ENCODE measurements at regions not wholly inside any gene's neighbourhood (a gene's known extent, or its start where the extent isn't known, plus 50 kb on each side); places are given as distances from the start of the nearest gene placed in this dataset.

DNA sequence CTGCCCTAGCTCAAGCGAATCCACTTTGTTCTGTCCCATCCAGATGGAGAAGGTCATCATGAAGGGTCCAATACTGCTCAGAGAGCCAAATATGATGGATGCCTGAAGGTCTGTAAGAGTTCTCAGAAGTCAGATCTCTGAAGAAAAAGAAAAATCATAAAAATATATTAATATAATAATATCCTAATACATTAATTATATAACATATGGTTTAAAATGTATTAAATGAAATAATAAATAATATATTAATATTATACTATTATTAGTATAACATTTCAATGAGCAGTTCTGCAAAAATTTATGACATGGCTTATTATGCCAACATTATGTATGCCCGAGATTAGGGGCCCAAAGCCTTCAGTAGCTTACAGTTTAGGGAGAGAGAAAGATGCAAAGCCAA is 78.2 kb upstream of the GPR12 start:
- no peak for DNase-seq (ENCODE audit: low read depth)
- no peak overlapping the region for H3K4me3 ChIP-seq (ENCODE audit: low read depth, low read length)
- TF ChIP-seq, protein P1, sequence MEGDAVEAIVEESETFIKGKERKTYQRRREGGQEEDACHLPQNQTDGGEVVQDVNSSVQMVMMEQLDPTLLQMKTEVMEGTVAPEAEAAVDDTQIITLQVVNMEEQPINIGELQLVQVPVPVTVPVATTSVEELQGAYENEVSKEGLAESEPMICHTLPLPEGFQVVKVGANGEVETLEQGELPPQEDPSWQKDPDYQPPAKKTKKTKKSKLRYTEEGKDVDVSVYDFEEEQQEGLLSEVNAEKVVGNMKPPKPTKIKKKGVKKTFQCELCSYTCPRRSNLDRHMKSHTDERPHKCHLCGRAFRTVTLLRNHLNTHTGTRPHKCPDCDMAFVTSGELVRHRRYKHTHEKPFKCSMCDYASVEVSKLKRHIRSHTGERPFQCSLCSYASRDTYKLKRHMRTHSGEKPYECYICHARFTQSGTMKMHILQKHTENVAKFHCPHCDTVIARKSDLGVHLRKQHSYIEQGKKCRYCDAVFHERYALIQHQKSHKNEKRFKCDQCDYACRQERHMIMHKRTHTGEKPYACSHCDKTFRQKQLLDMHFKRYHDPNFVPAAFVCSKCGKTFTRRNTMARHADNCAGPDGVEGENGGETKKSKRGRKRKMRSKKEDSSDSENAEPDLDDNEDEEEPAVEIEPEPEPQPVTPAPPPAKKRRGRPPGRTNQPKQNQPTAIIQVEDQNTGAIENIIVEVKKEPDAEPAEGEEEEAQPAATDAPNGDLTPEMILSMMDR (IDR thresholded peaks at IDR 0.05; ENCODE audit: control insufficient read depth, extremely low read depth, insufficient read depth) = no peak

DNA sequence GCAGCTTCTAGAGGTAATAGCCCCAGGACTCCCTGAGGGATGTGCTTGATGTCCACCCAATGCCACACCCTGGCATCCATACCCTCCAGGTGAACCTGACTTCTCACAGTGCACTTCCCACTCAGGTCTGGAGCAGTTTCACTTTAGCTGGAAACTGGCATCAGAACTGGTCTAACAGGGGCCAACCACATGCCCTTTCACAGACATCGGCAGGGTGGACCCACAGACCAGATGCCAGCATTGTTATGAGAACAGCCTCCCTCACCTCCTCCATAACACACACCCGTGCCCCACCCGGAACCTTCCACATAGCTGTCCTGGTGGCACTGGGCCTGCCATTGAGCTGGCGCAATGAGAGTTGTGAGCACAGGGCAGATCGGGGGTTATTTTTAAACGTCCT is 77.4 kb upstream of the GPR12 start:
- H3K4me3 ChIP-seq (ENCODE audit: low read depth, low read length) = no peak overlapping the region
- TF ChIP-seq, protein P1 (IDR thresholded peaks at IDR 0.05; ENCODE audit: control insufficient read depth, extremely low read depth, insufficient read depth) = no peak
- DNase-seq (ENCODE audit: low read depth) = no peak

DNA sequence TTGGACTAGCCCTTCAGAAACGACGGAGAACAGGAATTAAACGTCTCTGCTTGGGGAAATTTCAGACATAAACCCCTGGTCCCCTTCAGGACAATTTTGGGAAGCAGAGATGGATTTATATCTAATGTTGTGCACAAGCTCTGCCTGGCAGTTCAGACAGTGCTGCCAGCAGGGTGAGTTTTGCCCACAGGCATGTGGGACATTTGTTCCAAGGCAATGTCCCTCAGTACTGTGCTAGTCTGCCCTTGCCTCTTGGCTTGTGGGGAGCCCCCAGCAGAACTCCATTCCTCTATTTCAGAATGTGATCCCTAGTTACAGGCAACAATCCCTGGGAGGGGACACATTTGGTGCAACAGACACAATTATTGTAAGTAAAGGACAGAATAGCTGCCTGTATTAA is 76.5 kb upstream of the GPR12 start:
- TF ChIP-seq, protein P1 (IDR thresholded peaks at IDR 0.05; ENCODE audit: control insufficient read depth, extremely low read depth, insufficient read depth) = no peak
- no peak overlapping the region for H3K4me3 ChIP-seq (ENCODE audit: low read depth, low read length)
- DNase-seq (ENCODE audit: low read depth) = no peak

DNA sequence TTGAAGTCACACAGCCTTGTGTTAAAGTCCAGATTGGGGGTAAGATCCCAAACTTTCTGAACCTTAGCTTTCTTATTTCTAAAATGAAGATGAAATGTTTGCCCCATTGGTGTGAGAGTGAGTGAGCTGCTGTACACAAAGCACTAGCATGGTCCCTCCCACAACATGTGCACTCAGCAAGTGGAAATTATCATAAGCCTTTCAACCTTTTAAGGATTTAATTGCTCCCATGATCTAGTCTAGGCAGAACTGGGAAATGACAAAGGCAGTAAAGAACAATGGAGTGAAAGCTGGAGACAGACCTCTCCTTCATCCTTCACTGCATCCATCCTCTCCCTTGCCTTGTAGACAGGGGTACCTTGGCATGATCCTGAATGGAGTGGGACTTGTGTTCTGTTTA is 76.0 kb upstream of the GPR12 start:
- TF ChIP-seq, protein P1 (IDR thresholded peaks at IDR 0.05; ENCODE audit: control insufficient read depth, extremely low read depth, insufficient read depth) = no peak
- no peak for DNase-seq (ENCODE audit: low read depth)
- H3K4me3 ChIP-seq (ENCODE audit: low read depth, low read length) = no peak overlapping the region

DNA sequence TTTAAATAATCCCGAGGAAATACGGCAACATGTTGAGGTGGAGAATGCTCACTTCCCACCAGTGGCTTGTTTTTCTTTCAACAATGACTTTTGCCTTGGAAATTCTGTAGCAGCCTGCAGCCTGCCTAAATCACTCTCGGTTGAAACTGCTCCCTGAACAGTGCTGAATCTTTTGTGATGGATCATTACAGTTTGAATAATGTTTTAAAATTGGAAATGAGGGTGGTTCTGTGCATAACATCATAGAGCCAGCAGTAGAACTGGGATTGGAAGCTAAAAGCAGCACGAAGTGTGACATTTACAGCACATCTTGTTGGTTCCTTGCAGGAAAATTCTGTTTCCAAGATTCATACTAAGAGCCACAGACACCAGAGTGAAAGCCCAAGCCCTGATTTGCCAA is 74.1 kb upstream of the GPR12 start:
- H3K4me3 ChIP-seq (ENCODE audit: low read depth, low read length) = no peak overlapping the region
- TF ChIP-seq, protein P1 (IDR thresholded peaks at IDR 0.05; ENCODE audit: control insufficient read depth, extremely low read depth, insufficient read depth) = no peak
- no peak for DNase-seq (ENCODE audit: low read depth)

DNA sequence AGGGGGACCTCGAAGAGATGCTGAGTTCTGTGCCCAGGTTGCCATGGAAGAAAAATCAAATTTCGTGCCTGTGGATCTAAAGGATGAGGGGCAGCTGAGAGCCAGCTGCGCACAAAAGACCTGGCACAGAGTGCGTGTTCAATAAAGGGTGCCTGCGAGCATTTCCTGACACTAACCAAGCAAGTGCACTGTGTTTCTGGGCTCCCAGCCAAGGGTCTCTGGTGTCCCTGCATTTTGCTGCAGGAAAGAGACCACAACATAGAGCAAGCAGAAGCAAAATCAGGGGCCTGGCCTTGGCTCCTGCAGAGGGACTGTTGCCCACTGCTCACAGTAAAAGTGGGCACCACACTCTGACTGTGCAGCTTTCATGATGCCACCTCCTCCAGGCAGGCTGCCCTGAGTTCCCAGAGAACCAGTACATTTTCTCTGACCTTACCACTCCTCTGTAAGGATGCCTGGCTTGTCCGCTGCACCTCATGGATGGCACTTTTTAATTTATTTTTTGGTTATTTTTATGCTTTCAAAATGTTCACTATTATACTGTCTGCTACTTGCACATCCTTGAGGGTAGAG is 70.8 kb upstream of the GPR12 start:
- H3K4me3 ChIP-seq (ENCODE audit: low read depth, low read length) = no peak overlapping the region
- TF ChIP-seq, protein P1 (IDR thresholded peaks at IDR 0.05; ENCODE audit: control insufficient read depth, extremely low read depth, insufficient read depth) = no peak
- no peak for DNase-seq (ENCODE audit: low read depth)

DNA sequence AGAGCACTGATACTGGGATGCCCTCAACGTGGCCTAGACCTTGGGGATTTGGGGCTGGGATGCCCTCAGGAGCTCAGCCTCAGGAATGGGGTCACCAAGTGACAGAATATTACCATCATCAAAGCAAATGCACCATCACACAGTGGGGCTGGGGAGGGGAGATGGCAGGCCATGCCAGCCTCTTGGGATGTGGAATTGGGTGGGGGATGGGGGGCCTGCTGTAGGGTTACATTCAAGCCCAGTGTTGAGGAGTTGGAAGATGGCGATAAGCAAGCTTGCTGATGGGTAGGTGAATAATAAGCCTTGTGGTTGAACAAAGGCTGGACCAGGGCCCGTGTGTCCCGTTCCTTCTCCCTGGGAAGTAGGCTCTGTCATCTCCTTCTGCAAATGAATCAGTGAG is 69.1 kb upstream of the GPR12 start:
- TF ChIP-seq, protein P1 (IDR thresholded peaks at IDR 0.05; ENCODE audit: control insufficient read depth, extremely low read depth, insufficient read depth) = no peak
- no peak for DNase-seq (ENCODE audit: low read depth)
- H3K4me3 ChIP-seq (ENCODE audit: low read depth, low read length) = no peak overlapping the region
